ENCODE measurements at regions not wholly inside any gene's neighbourhood (a gene's known extent, or its start where the extent isn't known, plus 50 kb on each side); places are given as distances from the start of the nearest gene placed in this dataset.

DNA sequence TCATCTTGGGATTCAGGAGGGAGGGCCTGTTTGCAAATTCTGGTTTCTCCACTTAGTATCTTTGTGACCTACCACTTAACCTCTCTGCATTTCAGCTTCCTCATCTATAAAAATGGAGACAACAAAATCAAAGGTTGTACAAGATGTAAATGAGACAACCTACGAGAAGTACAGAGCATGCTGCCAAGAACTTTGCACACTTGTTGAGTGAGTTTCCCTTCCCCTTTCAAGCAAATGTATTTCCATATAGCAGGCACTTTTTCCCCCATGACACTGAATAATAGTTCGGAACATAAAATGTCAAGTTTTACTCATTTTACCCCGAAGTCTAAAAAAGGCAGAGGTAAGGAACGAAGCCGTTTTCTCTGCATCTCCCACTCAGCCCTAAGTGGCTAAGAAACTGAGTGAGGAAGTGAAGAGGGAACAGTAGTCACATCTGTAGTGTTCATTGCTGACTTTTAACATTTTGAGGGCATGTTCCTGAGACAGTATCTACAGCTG is 159.0 kb downstream of the TLE1 start:
- Histone ChIP-seq H3K9me1 (replicated peaks; ENCODE audit: control insufficient read depth, extremely low read depth, insufficient read depth, low read length) (no peaks in the 10 kb centered on the region), H3K27me3 (ENCODE audit: control insufficient read depth in 2 of 2, insufficient read depth in 2 of 2, low read length in 2 of 2) (no peaks in the 10 kb centered on the region), H3K9me3 (replicated peaks; ENCODE audit: control insufficient read depth, insufficient read depth, low read length) (no peaks in the 10 kb centered on the region), H2AFZ (ENCODE audit: low read depth, low read length) (peak overlapping the region; percentile 35), H4K20me1 (replicated peaks; ENCODE audit: control insufficient read depth, extremely low read depth, insufficient read depth, low read length) (no peaks in the 10 kb centered on the region), H3K27ac (ENCODE audit: insufficient read depth, low read depth, low read length) (no peak overlapping the region), H3K4me3 (replicated peaks in 1 of 3; ENCODE audit: insufficient read depth in 1 of 3, low read depth in 1 of 3, low read length in 3 of 3) (no peak overlapping the region), H3K4me1 (ENCODE audit: control insufficient read depth, extremely low read depth, insufficient read depth, low read length) (peaks cover 10% of the 10 kb centered on the region), H3K36me3 (ENCODE audit: control insufficient read depth in 2 of 2, extremely low read depth in 1 of 2, insufficient read depth in 2 of 2, low read length in 2 of 2) (no peaks in the 10 kb centered on the region), H3K79me2 (ENCODE audit: control insufficient read depth, insufficient read depth, low read length) (no peaks in the 10 kb centered on the region), H3K4me2 (ENCODE audit: insufficient read depth, low read length) (no peak overlapping the region), H3K9ac (replicated peaks; ENCODE audit: extremely low read depth, insufficient read depth, low read length) (no peak overlapping the region)
- dilution Hi-C loops (cut with MboI; ENCODE audit: extremely low pct_ligation_motif_present, low sequenced_read_pairs): no loop called here
- no TSS peak for BruUV-seq (replicated peaks)
- CTCF ChIA-PET: interaction anchor here (1.0 to 2.3 kb wide), 3 partner anchors 7 to 152 kb away, joined by 4 to 13 read pairs (median 5); no protein-coding TSS in a partner anchor
- POLR2A ChIA-PET: interaction anchor here (0.6 kb wide), 1 partner anchor 142 kb away, joined by 7 read pairs; no protein-coding TSS in a partner anchor
- TF ChIP-seq POLR2A (IDR thresholded peaks at IDR 0.05; ENCODE audit: low read depth, low read length): no peak
- TF ChIP-seq, protein P1, sequence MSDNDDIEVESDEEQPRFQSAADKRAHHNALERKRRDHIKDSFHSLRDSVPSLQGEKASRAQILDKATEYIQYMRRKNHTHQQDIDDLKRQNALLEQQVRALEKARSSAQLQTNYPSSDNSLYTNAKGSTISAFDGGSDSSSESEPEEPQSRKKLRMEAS (IDR thresholded peaks at IDR 0.05; ENCODE audit: insufficient read depth, insufficient read length): no peak
- DNase-seq (ENCODE audit: low read depth, low spot score): no peak
- FAIRE-seq: no peak
- intact Hi-C loops (cut with micrococcal nuclease): loop anchor here (2.0 kb wide), 1 partner anchor 56 kb away; no protein-coding TSS in a partner anchor

DNA sequence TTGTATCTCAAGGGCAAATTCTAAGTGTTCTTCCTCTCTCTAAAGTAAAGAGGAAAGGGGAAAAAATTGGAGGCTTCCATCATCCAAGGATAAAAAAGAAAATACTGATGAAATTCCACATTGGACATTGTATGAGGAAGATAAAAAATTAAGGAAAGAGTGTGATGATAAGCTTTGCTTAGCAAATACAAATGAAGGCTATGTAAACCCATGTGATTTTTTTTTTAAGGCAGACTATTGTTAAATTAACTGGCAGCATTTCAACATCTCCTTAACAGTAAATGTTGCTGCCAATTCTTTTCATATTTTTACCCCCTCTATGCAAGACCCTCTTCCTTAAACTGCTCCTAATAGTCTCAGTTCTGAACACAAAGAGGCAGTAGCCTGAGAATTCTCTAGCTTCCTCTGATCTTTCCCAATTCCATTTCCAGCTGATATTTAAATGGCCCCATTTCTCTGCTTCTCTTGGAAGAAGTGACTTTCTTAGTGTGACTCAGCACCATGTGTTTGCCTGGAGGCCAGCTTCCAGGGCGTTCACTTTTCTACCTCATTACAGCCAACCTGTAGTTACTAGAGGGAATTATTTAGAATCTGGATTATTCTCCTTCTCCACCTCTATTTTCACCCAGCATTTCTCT is 159.7 kb downstream of the TLE1 start:
- no peak for TF ChIP-seq MYC (IDR thresholded peaks at IDR 0.05; ENCODE audit: low read depth, low read length)
- peak; percentile 57 for TF ChIP-seq FOS (IDR thresholded peaks at IDR 0.05; ENCODE audit: borderline replicate concordance, insufficient read depth, low read length)
- TF ChIP-seq JUN (IDR thresholded peaks at IDR 0.05; ENCODE audit: borderline replicate concordance, insufficient read depth, insufficient read length, low read depth): peak; percentile 39
- CTCF ChIA-PET: interaction anchor here (1.0 to 1.7 kb wide), 4 partner anchors 9 to 153 kb away, joined by 4 to 5 read pairs (median 5); no protein-coding TSS in a partner anchor
- no TSS peak for BruUV-seq (replicated peaks)
- no peaks in the 10 kb centered on the region for H3K36me3 ChIP-seq (ENCODE audit: control insufficient read depth in 2 of 2, extremely low read depth in 1 of 2, insufficient read depth in 2 of 2, low read length in 2 of 2)
- H3K27me3 ChIP-seq (ENCODE audit: control insufficient read depth in 2 of 2, insufficient read depth in 2 of 2, low read length in 2 of 2): no peaks in the 10 kb centered on the region
- H3K9me1 ChIP-seq (replicated peaks; ENCODE audit: control insufficient read depth, extremely low read depth, insufficient read depth, low read length): no peaks in the 10 kb centered on the region
- H3K4me3 ChIP-seq (replicated peaks in 1 of 3; ENCODE audit: insufficient read depth in 1 of 3, low read depth in 1 of 3, low read length in 3 of 3): no peak overlapping the region
- peaks cover 10% of the 10 kb centered on the region for H3K4me1 ChIP-seq (ENCODE audit: control insufficient read depth, extremely low read depth, insufficient read depth, low read length)
- H3K79me2 ChIP-seq (ENCODE audit: control insufficient read depth, insufficient read depth, low read length): no peaks in the 10 kb centered on the region
- POLR2A ChIA-PET: interaction anchor here (0.7 to 0.9 kb wide), 2 partner anchors 9 to 50 kb away, joined by 3 read pairs; no protein-coding TSS in a partner anchor
- no peaks in the 10 kb centered on the region for H3K9me3 ChIP-seq (replicated peaks; ENCODE audit: control insufficient read depth, insufficient read depth, low read length)
- no peak overlapping the region for H3K9ac ChIP-seq (replicated peaks; ENCODE audit: extremely low read depth, insufficient read depth, low read length)
- no peak for FAIRE-seq
- H3K4me2 ChIP-seq (ENCODE audit: insufficient read depth, low read length): no peak overlapping the region
- intact Hi-C loops (cut with micrococcal nuclease): loop anchor here (2.0 to 10.0 kb wide), 3 partner anchors 57 to 1435 kb away; no protein-coding TSS in a partner anchor
- no peaks in the 10 kb centered on the region for H4K20me1 ChIP-seq (replicated peaks; ENCODE audit: control insufficient read depth, extremely low read depth, insufficient read depth, low read length)
- DNase-seq (ENCODE audit: low read depth, low spot score): peak; percentile 89
- dilution Hi-C loops (cut with MboI; ENCODE audit: extremely low pct_ligation_motif_present, low sequenced_read_pairs): no loop called here
- H2AFZ ChIP-seq (ENCODE audit: low read depth, low read length): peak overlapping the region; percentile 49
- peak overlapping the region; percentile 15 for H3K27ac ChIP-seq (ENCODE audit: insufficient read depth, low read depth, low read length)
